Activated CD8-positive, alpha-beta memory T cell treated with anti-CD3 and anti-CD28 coated beads for 48 hours (primary cell): ENCODE measurements at regions not wholly inside any gene's neighbourhood (a gene's known extent, or its start where the extent isn't known, plus 50 kb on each side); places are given as distances from the start of the nearest gene placed in this dataset.

ENCODE experiments used
- DNase-seq, 3 experiments: peaks; one replicate each; pipeline ENCODE4 v3.0.0-alpha.2; 2020; ENCODE audit warnings: low read depth in 2 of 3, low spot score in 2 of 3

DNA sequence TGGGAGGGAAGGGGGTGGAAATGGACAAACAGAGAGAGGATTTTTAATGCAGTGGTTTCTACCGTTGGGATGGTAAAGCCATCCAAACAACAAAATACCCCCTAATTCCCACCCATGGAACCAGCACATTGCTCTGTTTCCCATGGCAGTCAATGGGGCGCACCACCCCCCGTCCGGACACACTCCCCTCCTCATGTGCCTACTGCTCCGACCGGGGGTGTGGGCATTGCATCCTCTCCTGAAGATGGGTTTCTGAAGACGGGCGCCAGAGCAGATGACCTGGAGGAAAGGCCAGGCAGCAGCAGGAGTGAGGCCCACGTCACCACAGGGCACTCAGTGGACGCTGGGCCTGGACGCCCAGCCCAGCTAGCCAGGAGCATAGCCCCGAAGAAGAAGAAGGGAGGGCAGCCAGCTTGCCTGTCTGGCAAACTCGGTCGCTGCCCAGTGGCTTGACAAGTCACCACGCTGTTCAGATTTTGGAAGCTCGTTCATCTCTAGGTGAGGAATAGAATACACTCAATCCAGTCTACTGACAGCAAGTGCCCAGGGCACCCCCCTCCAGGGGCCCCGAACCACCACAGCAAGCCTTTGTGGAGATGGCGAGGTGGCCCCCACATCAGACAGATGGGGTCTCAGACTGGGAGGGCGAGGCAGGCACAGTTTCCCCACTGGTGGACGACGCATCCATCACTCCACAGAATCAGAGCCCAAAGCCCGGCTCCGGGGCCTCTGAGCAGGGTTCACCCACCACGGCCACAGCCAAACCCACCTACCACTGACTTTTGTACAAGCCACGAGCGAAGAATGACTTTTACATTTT is 296.2 kb upstream of the SALL3 start:
- DNase-seq: no peak

DNA sequence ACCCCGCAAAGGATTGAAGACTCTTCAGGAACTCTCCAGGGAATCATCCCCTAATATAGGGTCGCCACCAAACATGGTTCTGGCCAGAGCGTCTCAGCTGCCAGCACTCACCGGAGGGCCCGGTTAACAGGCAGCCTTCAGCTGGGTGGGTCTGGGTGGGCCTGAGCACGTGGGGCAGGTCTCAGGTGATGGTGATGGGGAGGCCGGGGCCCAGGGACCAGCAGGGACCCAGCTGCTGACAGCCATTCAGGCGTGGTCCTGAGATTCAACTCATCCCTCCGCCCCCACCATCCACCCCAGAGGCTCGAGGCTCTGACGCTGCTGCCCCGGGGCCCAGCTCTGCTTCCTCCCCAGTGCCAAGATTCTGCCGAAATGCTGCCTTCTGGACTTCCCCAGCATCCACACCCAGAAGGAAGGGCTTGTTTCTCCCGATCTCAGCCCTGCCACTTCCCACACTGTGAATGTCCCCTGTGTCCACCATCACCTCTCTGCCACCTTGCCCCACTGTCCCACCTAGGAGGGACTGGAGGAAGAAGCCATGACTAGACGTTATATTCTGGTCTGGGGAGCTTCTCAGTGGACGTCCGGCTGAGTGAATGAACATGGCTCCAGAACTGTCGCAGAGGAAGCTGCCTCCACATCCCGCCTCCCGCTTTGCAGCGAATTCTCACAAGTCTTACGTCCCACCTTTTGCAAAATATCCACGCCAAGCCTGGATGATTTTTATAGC is 294.2 kb upstream of the SALL3 start:
- no peak for DNase-seq

DNA sequence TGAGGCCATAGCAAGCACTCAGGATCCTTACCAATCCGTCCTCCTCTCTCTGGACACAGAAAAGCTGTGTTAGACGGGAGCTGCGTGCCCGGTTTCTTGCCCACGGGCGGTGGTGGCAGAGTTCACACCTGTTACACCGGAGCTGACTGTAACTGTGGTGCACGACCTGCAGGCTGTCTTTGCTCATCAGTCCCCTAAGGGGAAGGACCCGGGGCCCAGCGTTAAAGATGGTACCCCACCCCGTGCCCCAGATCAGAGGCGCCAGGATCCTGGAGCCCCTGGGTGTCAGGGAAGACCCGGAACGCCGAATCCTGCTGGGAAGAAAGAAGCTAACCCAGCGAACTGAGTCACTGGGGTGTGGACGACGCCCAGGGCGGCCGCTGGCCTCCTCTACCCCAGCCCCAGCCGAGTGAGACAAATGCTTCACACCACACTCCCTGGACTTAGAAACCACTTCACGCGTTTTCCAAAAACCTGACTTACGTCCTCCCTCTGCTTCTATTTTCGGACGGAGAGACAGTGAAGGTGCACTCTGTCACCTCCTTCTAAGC is 293.6 kb upstream of the SALL3 start:
- DNase-seq: no peak

DNA sequence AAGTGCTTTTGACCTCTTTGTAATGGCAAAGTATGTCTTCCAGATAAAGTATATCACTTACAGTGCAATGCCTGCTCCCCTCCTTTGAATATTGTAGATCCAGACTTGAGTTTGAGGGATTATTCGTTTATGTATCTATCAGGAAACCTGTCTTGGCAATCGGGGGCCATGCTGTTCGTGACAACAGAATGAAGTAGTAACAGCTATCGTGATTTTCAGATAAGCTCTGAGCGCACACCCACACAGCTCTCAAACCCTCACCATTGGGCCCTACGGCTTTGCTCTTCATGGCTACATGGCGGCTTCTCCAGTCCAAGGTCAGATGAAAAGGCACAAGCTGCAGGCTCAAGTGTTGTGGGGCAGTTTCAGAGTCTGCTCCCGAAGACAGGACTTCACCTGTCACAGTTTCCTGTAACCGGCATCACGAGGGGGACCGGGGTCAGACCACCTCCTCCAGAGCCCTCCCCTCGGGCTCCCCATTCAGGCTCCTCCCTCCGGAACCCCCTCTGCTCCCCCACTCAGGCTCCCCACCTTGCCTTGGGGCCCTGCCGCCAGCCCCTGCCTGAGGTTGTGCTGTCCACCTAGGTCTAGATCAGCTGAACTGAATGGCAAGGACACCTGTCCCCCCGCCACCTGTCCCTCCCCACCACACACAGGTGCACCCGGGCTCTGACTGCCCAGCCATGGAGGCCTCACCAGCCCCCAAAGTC is 292.5 kb upstream of the SALL3 start:
- no peak for DNase-seq

DNA sequence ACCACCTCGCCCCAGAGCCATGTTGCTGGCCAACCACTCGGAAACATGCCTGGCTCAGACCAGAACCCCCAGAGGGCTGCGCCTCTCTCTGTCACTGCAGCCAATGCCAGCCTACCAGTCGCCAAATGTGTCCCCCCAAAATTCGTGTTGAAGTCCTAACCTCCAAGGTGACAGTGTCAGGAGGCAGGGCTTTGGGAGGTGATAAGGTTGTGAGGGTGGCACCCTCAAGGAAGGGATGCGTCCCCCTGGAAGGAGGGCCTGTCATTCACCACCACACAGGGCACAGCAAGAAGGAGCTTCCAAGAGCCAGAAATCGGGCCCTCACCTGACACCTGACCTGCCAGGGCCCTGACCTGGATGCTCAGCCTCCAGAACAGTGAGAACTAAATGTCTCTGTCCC is 291.9 kb upstream of the SALL3 start:
- DNase-seq: no peak

DNA sequence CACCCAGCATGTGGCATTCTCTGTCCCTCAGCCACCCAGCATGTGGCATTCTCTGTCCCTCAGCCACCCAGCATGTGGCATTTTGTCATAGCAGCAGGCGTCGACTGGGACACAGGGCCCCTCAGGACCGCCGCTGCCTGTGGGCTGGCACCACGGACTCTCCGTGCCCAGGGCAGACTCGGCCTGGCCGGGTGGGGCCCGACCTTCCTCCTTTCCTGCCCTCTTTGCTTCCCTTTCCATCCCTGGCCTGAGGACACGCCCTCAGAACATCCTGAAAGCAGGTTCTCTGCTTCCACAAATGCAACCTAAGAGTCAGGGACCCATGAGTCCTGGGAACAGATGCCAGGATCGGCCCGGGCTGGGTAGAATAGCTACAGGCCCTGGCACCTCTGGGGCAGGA is 291.4 kb upstream of the SALL3 start:
- no peak for DNase-seq

DNA sequence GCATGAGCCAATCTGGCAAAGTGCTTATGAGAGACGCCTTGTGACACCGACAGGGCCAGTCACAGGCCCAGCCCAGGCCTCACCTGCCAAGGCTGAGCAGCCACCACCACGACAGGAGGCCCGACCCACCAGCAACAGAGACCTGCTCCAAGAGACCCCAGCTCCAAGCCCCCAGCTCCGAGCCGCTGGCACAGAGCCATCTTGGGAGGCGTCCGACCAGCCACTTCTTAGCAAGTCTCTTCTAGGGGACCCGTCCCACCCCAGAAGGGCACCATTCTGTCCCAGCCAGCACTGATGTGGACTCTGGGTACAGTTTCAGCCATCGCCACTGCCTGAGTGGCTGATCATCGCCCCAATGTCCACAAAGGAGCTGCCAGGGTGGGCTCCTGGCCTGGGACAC is 290.7 kb upstream of the SALL3 start:
- no peak for DNase-seq

DNA sequence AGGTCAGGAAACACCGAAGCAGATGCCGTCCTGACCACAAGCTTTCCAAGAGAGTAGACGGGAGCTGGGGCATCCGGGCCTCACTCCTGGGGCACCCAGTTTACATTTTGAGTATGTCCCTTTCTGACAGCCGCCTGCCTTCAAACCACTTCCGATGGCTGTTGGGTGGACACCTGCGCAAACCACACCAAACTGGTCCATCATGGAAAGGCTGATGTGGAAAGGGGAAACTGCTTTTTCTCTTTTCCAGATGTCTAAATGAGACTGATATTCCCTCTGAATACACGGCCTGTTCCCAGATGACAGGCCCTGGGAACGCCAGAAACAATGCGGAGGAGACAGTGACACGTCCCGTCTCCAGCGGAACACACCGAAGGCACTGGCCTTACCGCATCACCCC is 290.0 kb upstream of the SALL3 start:
- DNase-seq: no peak

DNA sequence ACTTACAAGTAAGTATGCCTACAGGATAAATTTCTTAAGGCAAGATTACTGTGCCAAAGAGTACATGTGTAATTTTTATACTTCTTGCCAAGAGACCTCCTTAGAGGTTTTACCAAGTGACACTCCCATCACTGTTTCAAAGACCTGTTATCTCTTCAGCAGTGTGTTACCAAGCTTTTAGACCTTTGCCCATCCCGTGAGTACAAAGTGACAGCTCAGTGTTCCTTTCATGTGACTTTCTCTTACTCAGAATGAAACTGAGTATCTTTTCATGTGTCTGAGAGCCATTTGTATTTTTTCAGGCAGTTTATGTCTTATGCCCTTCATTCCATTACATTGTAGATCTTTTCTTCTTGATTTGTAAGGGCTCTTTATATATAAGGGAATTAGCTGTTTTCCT is 287.5 kb upstream of the SALL3 start:
- DNase-seq: no peak

DNA sequence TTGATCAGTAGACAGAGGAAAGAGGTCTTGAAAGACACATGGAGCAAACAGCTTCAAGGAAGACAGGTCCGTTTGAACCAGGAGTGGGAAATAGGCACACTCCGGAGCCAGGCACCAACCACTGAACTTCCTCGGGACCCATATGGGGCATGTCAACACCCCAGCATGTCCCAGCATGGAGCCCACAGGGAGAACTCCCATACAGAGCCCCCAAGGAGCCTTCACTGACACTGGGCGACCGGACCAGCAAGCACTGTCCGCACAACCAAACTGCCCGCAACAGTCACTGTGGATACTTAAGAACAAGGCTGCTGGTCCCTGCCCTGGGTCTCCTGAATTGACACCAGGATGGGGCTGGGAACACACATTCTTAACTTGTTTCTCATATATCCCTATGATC is 286.2 kb upstream of the SALL3 start:
- DNase-seq: no peak

DNA sequence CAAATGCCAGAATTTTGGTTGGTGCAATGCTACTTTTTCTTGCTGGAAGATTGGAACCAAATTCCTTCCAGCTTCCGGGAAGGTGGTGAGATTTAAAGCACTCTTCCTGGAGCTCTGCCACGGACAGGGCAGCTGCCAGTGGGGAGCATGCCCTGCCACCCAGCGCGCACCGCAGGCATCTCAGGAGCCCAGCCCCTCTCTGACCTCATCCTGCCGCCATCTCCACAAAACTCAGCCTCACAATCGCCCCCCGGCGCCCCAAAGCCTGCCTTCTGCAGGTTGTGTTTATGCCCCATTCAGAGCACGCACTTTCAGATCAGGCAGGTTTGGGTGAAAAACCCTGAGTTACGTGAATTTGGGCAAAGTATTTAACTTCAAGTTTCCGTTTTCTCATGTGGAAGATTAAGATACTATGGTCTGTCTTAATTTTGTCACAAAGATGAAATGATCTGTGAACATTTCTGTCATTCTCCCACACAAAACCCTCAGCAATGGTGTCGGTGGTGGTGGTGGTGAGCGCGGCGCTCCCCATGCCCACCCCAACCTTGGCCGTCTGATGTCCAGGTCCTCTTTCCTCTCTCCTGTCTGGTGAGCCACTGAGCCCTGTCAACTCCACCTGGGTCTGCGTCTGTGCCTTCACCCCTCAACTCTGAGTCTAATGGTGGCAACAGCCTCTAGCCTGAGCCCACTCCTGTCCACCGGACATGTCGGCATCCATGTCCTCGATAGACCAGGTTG is 282.8 kb upstream of the SALL3 start:
- DNase-seq: no peak

DNA sequence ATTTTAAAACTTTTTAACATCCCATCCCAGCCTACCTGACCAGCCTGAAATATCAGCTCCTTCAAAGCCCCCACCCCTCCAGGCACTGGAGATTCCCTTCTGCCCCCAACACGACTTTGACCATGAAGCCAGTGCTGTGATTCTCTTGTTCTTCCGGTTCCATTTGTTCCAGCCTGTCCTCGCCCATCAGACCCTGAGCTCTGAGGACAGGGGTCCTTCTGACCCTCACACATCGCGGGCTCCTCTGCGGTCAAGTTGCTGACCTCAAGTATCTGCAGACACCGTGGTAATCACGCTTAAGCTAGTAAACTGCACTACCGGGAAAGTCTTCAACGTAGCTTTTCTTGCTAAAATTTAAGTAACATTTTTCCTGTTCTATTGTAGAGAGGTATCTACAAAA is 282.2 kb upstream of the SALL3 start:
- no peak for DNase-seq

DNA sequence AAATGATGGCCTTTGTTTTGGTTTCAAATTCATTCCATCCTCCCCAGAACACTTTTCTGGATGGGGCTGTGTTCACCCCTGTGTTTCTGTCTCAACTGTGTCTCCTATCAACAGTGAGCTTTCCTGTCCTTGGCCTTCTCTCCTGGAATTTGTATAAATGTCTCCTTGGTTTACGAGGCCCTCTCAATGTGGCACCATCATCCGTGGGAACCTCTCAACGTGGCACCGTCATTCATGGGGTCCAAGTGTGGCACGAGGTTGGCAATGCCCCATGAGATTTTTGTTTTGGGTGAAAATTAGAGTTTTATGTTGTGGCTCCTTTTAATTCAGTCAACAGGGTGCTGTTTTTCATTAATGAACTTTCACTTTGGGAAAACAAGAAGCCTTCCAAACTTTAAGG is 280.7 kb upstream of the SALL3 start:
- no peak for DNase-seq

DNA sequence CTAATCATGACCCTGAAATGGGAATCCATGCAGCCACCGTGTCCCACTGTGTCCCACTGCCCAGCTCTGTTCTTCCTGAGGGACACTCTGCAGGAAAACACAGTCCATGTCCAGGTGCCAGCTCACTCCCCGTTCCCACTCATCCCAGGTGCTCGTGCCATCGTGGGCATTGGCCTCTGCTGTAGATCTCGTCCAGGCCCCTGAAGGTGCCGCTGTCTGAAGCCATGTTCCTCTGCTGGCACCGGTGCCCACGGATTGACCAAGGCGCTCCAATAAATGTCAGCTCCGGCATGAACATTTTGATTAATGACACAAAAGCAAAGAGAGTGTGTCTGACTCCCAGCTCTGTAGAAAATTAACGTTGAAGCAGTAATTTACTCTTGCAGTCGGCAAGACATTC is 280.1 kb upstream of the SALL3 start:
- no peak for DNase-seq

DNA sequence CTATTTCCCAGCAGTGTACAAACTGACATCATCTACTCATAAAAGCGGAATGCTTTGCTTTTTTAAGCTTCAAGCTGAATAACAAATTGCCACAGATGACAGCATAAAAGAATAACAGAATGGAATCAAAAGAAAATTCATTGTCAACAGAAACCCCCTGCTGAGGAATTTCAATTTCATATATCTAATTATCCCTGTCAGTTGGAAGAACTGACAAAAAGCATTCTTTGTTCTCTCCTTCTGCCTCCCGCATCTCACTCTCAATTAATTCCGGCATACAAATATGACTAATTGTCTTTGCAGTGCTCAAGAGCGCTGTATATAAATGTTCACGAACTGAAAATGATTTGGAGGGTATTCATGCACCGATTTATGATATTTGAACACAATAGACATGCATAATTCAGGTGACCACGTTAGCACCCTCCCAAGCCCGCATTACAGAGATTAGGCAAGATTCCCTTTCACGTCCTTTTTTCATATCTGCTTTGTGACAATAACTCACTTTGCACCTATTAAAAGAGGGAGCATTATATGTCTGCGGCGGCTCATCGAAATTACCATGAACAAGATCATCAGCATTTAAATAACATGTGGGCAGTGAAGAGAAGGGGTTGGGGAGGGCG is 277.7 kb upstream of the SALL3 start:
- no peak for DNase-seq

DNA sequence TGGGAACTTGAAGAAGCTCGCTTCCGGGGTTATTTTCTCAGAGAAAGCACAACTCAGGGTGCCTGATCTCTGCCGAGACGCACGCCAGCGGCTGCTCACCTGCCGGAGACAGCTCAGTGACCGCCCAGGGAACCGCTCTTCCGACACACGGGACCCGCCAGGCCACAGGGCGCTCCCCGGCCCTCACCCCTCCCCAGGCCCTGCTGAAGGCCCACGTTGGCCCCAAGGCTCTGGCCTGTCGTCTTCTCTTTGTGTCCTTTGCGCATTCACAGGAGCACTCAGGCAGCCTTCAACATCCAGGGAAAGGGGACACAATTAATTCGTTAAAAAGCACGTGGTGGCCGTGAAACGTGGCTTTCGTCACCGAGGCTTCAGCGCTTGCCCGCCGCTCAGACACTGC is 276.3 kb upstream of the SALL3 start:
- no peak for DNase-seq

DNA sequence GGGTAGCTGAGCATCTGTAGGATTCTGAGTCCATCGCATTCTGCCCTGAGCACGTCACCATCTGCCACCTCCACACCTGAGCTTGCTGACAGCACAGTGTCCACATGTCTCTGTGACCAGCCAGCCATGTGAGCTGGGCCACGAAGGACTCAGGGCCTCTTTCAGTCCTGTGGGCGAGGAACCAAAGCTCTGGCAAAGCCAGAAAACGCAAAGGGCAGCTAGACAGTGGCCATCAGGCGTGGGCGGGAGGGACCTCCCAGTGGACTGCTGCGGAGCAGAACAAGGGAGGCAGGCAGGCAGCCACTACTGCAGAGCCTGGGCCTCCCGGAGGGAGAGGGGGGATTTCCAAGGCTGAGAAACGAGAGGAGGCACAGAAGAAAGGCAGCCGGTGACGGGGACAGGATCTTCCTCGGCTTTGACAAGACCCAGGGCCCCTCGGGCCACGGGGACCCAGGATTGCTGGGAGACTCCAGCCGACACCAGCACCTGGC is 274.6 kb upstream of the SALL3 start:
- DNase-seq: no peak

DNA sequence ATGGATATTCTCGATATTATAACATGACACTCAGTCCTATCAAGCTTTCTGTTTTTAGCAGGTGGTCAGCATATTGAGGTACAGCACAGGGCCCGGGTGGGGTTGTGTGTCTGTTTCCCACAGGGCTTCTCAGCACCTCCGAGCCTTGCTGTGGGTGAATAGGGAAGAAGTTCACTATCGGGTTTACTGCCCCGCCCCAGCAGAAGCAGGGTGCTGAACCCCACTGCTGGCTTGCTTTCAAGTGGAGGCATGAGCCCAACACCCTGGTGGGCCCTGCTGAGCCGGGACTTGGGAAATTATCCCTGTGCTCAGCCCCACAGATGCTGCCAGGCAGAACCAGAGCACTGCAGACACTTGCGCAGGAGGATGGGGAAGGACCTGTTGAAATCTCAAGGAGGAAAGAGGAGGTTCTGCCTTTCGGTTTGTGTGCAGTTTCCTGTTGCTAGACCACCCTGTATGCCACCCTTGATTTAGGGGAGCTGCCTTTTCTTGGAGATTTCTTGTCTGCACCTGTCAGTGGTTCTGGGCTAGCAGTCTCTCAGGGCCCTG is 270.3 kb upstream of the SALL3 start:
- DNase-seq: no peak

DNA sequence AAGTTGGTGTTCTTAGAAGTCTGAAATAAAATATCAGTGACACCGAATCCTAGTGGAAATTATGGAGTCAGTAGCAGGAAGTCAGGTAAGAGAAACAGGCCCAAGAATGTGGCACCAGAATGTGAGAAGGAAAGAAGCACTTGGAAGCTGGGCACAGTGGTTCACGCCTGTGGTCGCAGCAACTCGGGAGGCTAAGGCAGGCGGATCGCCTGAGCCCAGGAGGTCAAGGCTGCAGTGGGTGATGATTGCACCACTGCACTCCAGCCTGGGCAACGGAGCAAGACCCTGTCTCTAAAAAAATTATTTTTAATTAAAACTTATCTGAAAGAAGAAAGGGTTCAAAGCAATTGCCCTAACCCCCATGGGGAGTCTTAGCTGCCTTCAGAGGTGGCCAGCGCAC is 268.3 kb upstream of the SALL3 start:
- DNase-seq: no peak

DNA sequence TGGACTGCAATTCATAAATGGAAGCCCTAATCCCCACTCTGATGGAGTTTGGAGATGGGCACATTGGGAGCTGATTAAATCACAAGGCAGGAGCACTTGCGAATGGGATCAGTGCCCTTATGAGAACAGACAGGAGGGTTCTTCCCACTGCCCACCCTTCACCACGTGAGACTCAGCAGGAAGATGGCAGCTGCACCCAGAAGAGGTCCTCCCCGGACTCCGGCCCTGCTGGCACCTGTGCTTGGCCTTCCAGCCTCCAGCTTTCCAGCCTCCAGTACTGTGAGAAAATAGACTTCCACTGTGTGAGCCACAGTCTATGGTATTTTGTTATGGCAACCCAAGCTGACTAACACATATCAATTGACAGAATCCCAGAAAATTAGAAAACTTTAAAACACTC is 267.6 kb upstream of the SALL3 start:
- no peak for DNase-seq
